DOHH2 (cell line): ENCODE measurements at regions not wholly inside any gene's neighbourhood (a gene's known extent, or its start where the extent isn't known, plus 50 kb on each side); places are given as distances from the start of the nearest gene placed in this dataset.
A peak's percentile ranks its signal among the peaks of the same experiment; 100 is the strongest.

Experiments
- H3F3A ChIP-seq: fragments of 200-600 bp; sonication (generic), shearing (Covaris generic); 2 replicates; pipeline ENCODE4 v1.6.0; 2016; ENCODE audit warnings: antibody characterized with exemption, mild to moderate bottlenecking; ENCODE audit not compliant: control insufficient read depth, insufficient read depth
- H3K27ac ChIP-seq: fragments of 200-600 bp; sonication (generic); 2 replicates; pipeline ENCODE4 v1.5.1; 2014; ENCODE audit warnings: low read depth, mild to moderate bottlenecking, low read length, moderate library complexity
- H3K27me3 ChIP-seq: fragments of 200-600 bp; sonication (generic); 2 replicates; pipeline ENCODE4 v1.6.1; 2014; ENCODE audit warnings: mild to moderate bottlenecking, low read length, mixed read lengths; ENCODE audit not compliant: control insufficient read depth
- H3K36me3 ChIP-seq: fragments of 200-600 bp; sonication (generic); 2 replicates; pipeline ENCODE4 v1.6.1; 2014; ENCODE audit warnings: mild to moderate bottlenecking, low read length, moderate library complexity, mixed read lengths; ENCODE audit not compliant: control insufficient read depth
- H3K4me1 ChIP-seq: fragments of 200-600 bp; sonication (generic); 2 replicates; pipeline ENCODE4 v1.6.1; 2014; ENCODE audit warnings: mild to moderate bottlenecking, low read length, mixed read lengths; ENCODE audit not compliant: control insufficient read depth
- H3K4me2 ChIP-seq: fragments of 200-600 bp; sonication (generic); 2 replicates; pipeline ENCODE4 v1.6.0; 2014; ENCODE audit warnings: mild to moderate bottlenecking, low read length, moderate library complexity
- H3K4me3 ChIP-seq: fragments of 200-600 bp; sonication (generic); 2 replicates; pipeline ENCODE4 v1.5.1; 2014; ENCODE audit warnings: mild to moderate bottlenecking, low read length, mixed read lengths
- H3K79me2 ChIP-seq: fragments of 200-600 bp; sonication (generic); 2 replicates; pipeline ENCODE4 v1.6.1; 2014; ENCODE audit warnings: mild to moderate bottlenecking, low read length, mixed read lengths; ENCODE audit not compliant: control insufficient read depth
- H3K9me2 ChIP-seq: fragments of 200-600 bp; sonication (generic); replicated peaks from 2 replicates; pipeline ENCODE4 v1.6.1; 2014; ENCODE audit warnings: mild to moderate bottlenecking, low read length, mixed read lengths; ENCODE audit not compliant: control insufficient read depth
- H3K9me3 ChIP-seq: fragments of 200-600 bp; sonication (generic); 2 replicates; pipeline ENCODE4 v1.6.1; 2014; ENCODE audit warnings: antibody characterized with exemption, low read length, mixed read lengths; ENCODE audit not compliant: control insufficient read depth, insufficient read depth
- H4K20me1 ChIP-seq: fragments of 200-600 bp; sonication (generic); 2 replicates; pipeline ENCODE4 v1.6.0; 2014; ENCODE audit warnings: low read depth, mild to moderate bottlenecking, antibody characterized with exemption, low read length, moderate library complexity; ENCODE audit not compliant: control insufficient read depth, insufficient read depth
- CTCF ChIP-seq: fragments of 200-600 bp; sonication (generic); IDR thresholded peaks from one replicate; pipeline ENCODE4 v1.5.1; 2014; ENCODE audit warnings: antibody characterized with exemption, mild to moderate bottlenecking, low read depth, low read length; ENCODE audit not compliant: poor library complexity, severe bottlenecking
- EZH2phosphoT487 ChIP-seq: fragments of 200-600 bp; sonication (generic); IDR thresholded peaks from 2 replicates; pipeline ENCODE4 v1.6.1; 2017; ENCODE audit warnings: borderline replicate concordance, mild to moderate bottlenecking, antibody characterized with exemption, low read length, moderate library complexity, mixed read lengths

GRCh38 chr10:23529625-23530024, 90.8 kb downstream of the OTUD1 start:
- H3K27me3 ChIP-seq = no peaks in the 10 kb centered on the region
- no peaks in the 10 kb centered on the region for H3K9me2 ChIP-seq
- TF ChIP-seq CTCF (no peak), EZH2phosphoT487 (no peak)
- no peaks in the 10 kb centered on the region for H3K36me3 ChIP-seq
- H4K20me1 ChIP-seq = no peaks in the 10 kb centered on the region
- H3K79me2 ChIP-seq = no peaks in the 10 kb centered on the region
- H3F3A ChIP-seq = no peaks in the 10 kb centered on the region
- H3K4me3 ChIP-seq = no peak overlapping the region
- no peaks in the 10 kb centered on the region for H3K9me3 ChIP-seq
- no peak overlapping the region for H3K4me2 ChIP-seq
- H3K27ac ChIP-seq = no peak overlapping the region
- peaks cover 15% of the 10 kb centered on the region for H3K4me1 ChIP-seq

- Histone ChIP-seq H3K36me3 (no peaks in the 10 kb centered on the region), H3K79me2 (no peaks in the 10 kb centered on the region), H4K20me1 (no peaks in the 10 kb centered on the region), H3K4me3 (no peak overlapping the region), H3K4me2 (no peak overlapping the region), H3K9me3 (no peaks in the 10 kb centered on the region), H3K9me2 (no peaks in the 10 kb centered on the region), H3K27ac (no peak overlapping the region), H3K4me1 (peaks cover 15% of the 10 kb centered on the region), H3K27me3 (no peaks in the 10 kb centered on the region), H3F3A (no peaks in the 10 kb centered on the region)
- TF ChIP-seq EZH2phosphoT487 (no peak), CTCF (peak; percentile 46)
Measured at GRCh38 chr10:23530079-23530478, 91.2 kb downstream of the OTUD1 start.

- H3K36me3 ChIP-seq = no peaks in the 10 kb centered on the region
- H3K4me1 ChIP-seq = peaks cover 8% of the 10 kb centered on the region
- H3K4me2 ChIP-seq = no peak overlapping the region
- no peaks in the 10 kb centered on the region for H3F3A ChIP-seq
- TF ChIP-seq CTCF = no peak
- TF ChIP-seq EZH2phosphoT487 = no peak
- no peak overlapping the region for H3K27ac ChIP-seq
- H3K9me3 ChIP-seq = no peaks in the 10 kb centered on the region
- no peaks in the 10 kb centered on the region for H3K27me3 ChIP-seq
- H3K9me2 ChIP-seq = no peaks in the 10 kb centered on the region
- no peak overlapping the region for H3K4me3 ChIP-seq
- no peaks in the 10 kb centered on the region for H4K20me1 ChIP-seq
- no peaks in the 10 kb centered on the region for H3K79me2 ChIP-seq
Measured at GRCh38 chr10:23533212-23533611, 94.3 kb downstream of the OTUD1 start.

- Histone ChIP-seq H3K4me1 (peaks cover 8% of the 10 kb centered on the region), H3K79me2 (no peaks in the 10 kb centered on the region), H4K20me1 (no peaks in the 10 kb centered on the region), H3K4me2 (peak overlapping the region; percentile 32; the same call in 1 of the 2 replicates), H3K4me3 (no peak overlapping the region), H3F3A (no peaks in the 10 kb centered on the region), H3K27ac (no peak overlapping the region), H3K9me3 (no peaks in the 10 kb centered on the region), H3K27me3 (no peaks in the 10 kb centered on the region), H3K9me2 (no peaks in the 10 kb centered on the region), H3K36me3 (no peaks in the 10 kb centered on the region)
- TF ChIP-seq CTCF (no peak), EZH2phosphoT487 (no peak)
Measured at GRCh38 chr10:23534326-23534725, 95.5 kb downstream of the OTUD1 start.
